B cell (primary cell): ENCODE measurements at regions not wholly inside any gene's neighbourhood (a gene's known extent, or its start where the extent isn't known, plus 50 kb on each side); places are given as distances from the start of the nearest gene placed in this dataset.

Experiments used
- ATAC-seq: fragments of 200-7000 bp; cut with Tn5 transposase; one replicate; pipeline ENCODE4 v1.10.0; 2021; ENCODE audit warnings: low read depth, mild to moderate bottlenecking, moderate number of reproducible peaks, moderate library complexity
- CTCF ChIA-PET: fragments of 350-600 bp; sonication (Branson Sonifier 250); formaldehyde crosslinking; loops from one replicate; lab custom pipeline; 2021; ENCODE audit warnings: antibody characterized with exemption, inconsistent platforms; lab: Charles Lee
- POLR2A ChIA-PET: fragments of 350-600 bp; sonication (Branson Sonifier 250); formaldehyde crosslinking; loops from one replicate; lab custom pipeline; 2021; ENCODE audit warnings: antibody characterized with exemption; lab: Charles Lee
- DNase-seq: peaks from one replicate; pipeline ENCODE4 v3.0.0; 2013
- H2AFZ ChIP-seq: 2 replicates; pipeline ENCODE4 v1.6.1; 2012; ENCODE audit warnings: mild to moderate bottlenecking, low read depth, low read length; ENCODE audit not compliant: insufficient read depth, poor library complexity, severe bottlenecking
- H3K27ac ChIP-seq, 2 donors: 1 replicate in 1 of 2; 2 replicates in 1 of 2; pipeline ENCODE4 v1.5.1; 2012 to 2013; ENCODE audit warnings: low read length in 2 of 2, mild to moderate bottlenecking in 2 of 2, moderate library complexity in 1 of 2
- H3K27me3 ChIP-seq, 4 experiments: fragments of 200-600 bp in 1 of 4; sonication (generic) in 1 of 4; replicated peaks in 1 of 4; 1 replicate in 2 of 4; 2 replicates in 2 of 4; pipeline versions ENCODE4 v1.6.1 to v1.7.0; 2013 to 2016; ENCODE audit warnings: low read length in 3 of 4, mild to moderate bottlenecking in 2 of 4, mixed read lengths in 1 of 4, moderate library complexity in 1 of 4; ENCODE audit not compliant: insufficient read depth in 4 of 4, control insufficient read depth in 3 of 4; ENCODE audit errors: control extremely low read depth in 1 of 4
- H3K36me3 ChIP-seq, 2 experiments: replicated peaks in 1 of 2; 1 replicate in 1 of 2; 2 replicates in 1 of 2; pipeline versions ENCODE4 v1.6.1 to v1.7.1; 2013; ENCODE audit warnings: low read length in 1 of 2; ENCODE audit not compliant: insufficient read depth in 2 of 2, control insufficient read depth in 1 of 2; ENCODE audit errors: control extremely low read depth in 1 of 2, extremely low read depth in 1 of 2
- H3K4me1 ChIP-seq, 2 donors: fragments of 200-600 bp in 1 of 2; sonication (generic) in 1 of 2; 1 replicate in 1 of 2; 2 replicates in 1 of 2; pipeline versions ENCODE4 v1.5.1 to v1.6.1; 2013 to 2017; ENCODE audit warnings: low read length in 2 of 2; ENCODE audit not compliant: control insufficient read depth in 2 of 2, insufficient read depth in 2 of 2
- H3K4me2 ChIP-seq: replicated peaks from 2 replicates; pipeline ENCODE3; 2012; ENCODE audit warnings: mild to moderate bottlenecking, low read depth, low read length; ENCODE audit not compliant: poor library complexity, severe bottlenecking
- H3K4me3 ChIP-seq, 5 experiments: fragments of 200-600 bp in 1 of 5; sonication (generic) in 1 of 5; 1 replicate in 3 of 5; 2 replicates in 2 of 5; pipeline versions ENCODE4 v1.5.1 to v1.7.0; 2011 to 2016; ENCODE audit warnings: low read length in 4 of 5, mild to moderate bottlenecking in 4 of 5, low read depth in 2 of 5, control low read depth in 1 of 5, moderate library complexity in 1 of 5; ENCODE audit not compliant: insufficient read depth in 1 of 5; ENCODE audit errors: control extremely low read depth in 1 of 5, extremely low read depth in 1 of 5
- H3K79me2 ChIP-seq: fragments of 200-600 bp; sonication (generic); one replicate; pipeline ENCODE4 v1.6.0; 2016; ENCODE audit warnings: low read length; ENCODE audit not compliant: control insufficient read depth, insufficient read depth
- H3K9ac ChIP-seq: fragments of 200-600 bp; sonication (generic); 2 replicates; pipeline ENCODE4 v1.6.1; 2017; ENCODE audit warnings: mild to moderate bottlenecking, low read length, moderate library complexity
- H3K9me3 ChIP-seq, 3 donors: one replicate each; pipeline versions ENCODE4 v1.6.1 to v1.7.1; 2013; ENCODE audit warnings: low read length in 2 of 3; ENCODE audit not compliant: control insufficient read depth in 2 of 3, insufficient read depth in 1 of 3; ENCODE audit errors: control extremely low read depth in 1 of 3
- H4K20me1 ChIP-seq: 2 replicates; pipeline ENCODE4 v1.6.0; 2012; ENCODE audit warnings: mild to moderate bottlenecking, low read length; ENCODE audit not compliant: insufficient read depth, control insufficient read depth, poor library complexity, severe bottlenecking
- H3K27ac Mint-ChIP-seq: one replicate; pipeline ENCODE4 v1.8.0; 2021; ENCODE audit warnings: mixed read lengths
- H3K27me3 Mint-ChIP-seq: one replicate; pipeline ENCODE4 v1.8.0; 2021; ENCODE audit warnings: mixed read lengths
- H3K4me1 Mint-ChIP-seq: one replicate; pipeline ENCODE4 v1.8.0; 2021; ENCODE audit warnings: mixed read lengths
- H3K4me3 Mint-ChIP-seq: one replicate; pipeline ENCODE4 v1.8.0; 2021; ENCODE audit warnings: mixed read lengths
- H3K9me3 Mint-ChIP-seq: one replicate; pipeline ENCODE4 v1.8.0; 2022; ENCODE audit warnings: mixed read lengths; ENCODE audit not compliant: insufficient read depth
- EZH2 ChIP-seq: IDR thresholded peaks from 2 replicates; pipeline ENCODE4 v1.6.1; 2012; ENCODE audit warnings: borderline replicate concordance, low read depth, mild to moderate bottlenecking, moderate library complexity, low read length; ENCODE audit not compliant: insufficient read depth, poor library complexity, severe bottlenecking
- WGBS: methylation state at CpG from one replicate; pipeline ENCODE4 v1.1.5; 2013; ENCODE audit warnings: missing lambda C conversion rate; ENCODE audit not compliant: insufficient coverage; 5-methylcytosine and 5-hydroxymethylcytosine counted together
- intact Hi-C: fragments of 100-400 bp; cut with micrococcal nuclease; formaldehyde crosslinking; loops from one replicate; pipeline ENCODE4 v1.10.0; 2022
- TF ChIP-seq, protein P1 (sequence below): fragments of 200-600 bp; IDR thresholded peaks from one replicate; pipeline ENCODE4 v1.8.0; 2022; ENCODE audit warnings: antibody characterized with exemption, mild to moderate bottlenecking

DNA sequence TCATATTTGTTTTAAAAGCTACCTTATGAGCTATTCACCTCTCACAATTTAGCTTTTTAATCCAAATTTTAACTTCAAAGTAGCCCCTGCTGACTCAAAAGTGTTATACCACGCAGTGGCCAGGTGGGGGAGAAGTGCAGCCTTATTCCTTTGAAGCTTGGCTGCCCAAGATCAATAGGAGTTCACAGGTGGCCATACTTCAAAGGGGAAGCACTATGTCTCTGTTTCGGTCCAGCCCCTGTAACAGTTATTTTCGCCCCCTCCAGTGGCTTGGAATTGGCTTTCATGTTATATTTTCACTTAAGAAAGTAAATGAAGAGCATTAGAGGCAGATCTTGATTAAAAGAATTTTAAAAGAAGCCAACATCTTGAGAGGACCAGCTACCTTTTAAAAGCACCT, 608.4 kb downstream of the EPHA7 start:
- WGBS: 0% methylated on average over 1 of the region's 3 CpGs
- H3K9me3 Mint-ChIP-seq: peaks cover 2% of the 10 kb centered on the region
- peak; percentile 1 for DNase-seq
- no peak overlapping the region for H3K4me3 Mint-ChIP-seq
- ChIA-PET POLR2A (no interaction called here), CTCF (interaction anchor here (0.7 kb wide), 1 partner anchor 10 kb away, joined by 3 read pairs; no protein-coding TSS in a partner anchor)
- H3K27ac ChIP-seq: no peak overlapping the region
- H3K27me3 Mint-ChIP-seq: no peaks in the 10 kb centered on the region
- intact Hi-C loops: no loop called here
- no peaks in the 10 kb centered on the region for H4K20me1 ChIP-seq
- no peaks in the 10 kb centered on the region for H3K9me3 ChIP-seq
- no peak for ATAC-seq
- no peaks in the 10 kb centered on the region for H3K4me1 ChIP-seq
- no peak overlapping the region for H3K4me2 ChIP-seq
- no peak overlapping the region for H2AFZ ChIP-seq
- H3K9ac ChIP-seq: no peak overlapping the region
- TF ChIP-seq EZH2: no peak
- TF ChIP-seq, protein P1, sequence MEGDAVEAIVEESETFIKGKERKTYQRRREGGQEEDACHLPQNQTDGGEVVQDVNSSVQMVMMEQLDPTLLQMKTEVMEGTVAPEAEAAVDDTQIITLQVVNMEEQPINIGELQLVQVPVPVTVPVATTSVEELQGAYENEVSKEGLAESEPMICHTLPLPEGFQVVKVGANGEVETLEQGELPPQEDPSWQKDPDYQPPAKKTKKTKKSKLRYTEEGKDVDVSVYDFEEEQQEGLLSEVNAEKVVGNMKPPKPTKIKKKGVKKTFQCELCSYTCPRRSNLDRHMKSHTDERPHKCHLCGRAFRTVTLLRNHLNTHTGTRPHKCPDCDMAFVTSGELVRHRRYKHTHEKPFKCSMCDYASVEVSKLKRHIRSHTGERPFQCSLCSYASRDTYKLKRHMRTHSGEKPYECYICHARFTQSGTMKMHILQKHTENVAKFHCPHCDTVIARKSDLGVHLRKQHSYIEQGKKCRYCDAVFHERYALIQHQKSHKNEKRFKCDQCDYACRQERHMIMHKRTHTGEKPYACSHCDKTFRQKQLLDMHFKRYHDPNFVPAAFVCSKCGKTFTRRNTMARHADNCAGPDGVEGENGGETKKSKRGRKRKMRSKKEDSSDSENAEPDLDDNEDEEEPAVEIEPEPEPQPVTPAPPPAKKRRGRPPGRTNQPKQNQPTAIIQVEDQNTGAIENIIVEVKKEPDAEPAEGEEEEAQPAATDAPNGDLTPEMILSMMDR: peak; percentile 20
- H3K27ac Mint-ChIP-seq: no peak overlapping the region
- no peak overlapping the region for H3K4me3 ChIP-seq
- H3K36me3 ChIP-seq: no peaks in the 10 kb centered on the region
- no peaks in the 10 kb centered on the region for H3K4me1 Mint-ChIP-seq
- no peaks in the 10 kb centered on the region for H3K27me3 ChIP-seq
- no peaks in the 10 kb centered on the region for H3K79me2 ChIP-seq

DNA sequence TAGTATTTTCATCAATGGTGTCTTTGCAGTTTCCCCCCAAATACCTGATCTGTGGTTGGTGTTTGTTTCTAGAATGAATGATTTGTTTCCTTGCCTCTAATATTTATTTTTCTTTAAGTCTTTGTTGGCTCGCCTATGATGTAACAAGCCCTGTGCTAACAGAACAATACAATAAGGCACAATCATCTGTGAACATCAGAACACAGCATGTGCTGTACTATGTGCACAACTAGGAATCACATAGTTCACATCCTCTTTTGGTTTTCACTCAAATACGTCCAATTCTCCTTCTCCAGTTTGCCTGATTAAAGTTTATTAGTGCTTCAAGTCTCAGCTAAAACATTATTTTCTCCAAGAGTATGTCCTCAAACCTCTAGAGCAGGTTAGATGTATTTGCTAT, 613.1 kb downstream of the EPHA7 start:
- ATAC-seq: no peak
- H3K27me3 ChIP-seq: no peaks in the 10 kb centered on the region
- no peaks in the 10 kb centered on the region for H4K20me1 ChIP-seq
- no peak overlapping the region for H3K27ac ChIP-seq
- H3K4me3 Mint-ChIP-seq: no peak overlapping the region
- intact Hi-C loops: no loop called here
- ChIA-PET CTCF (no interaction called here), POLR2A (no interaction called here)
- H3K36me3 ChIP-seq: no peaks in the 10 kb centered on the region
- H3K9ac ChIP-seq: no peak overlapping the region
- WGBS: no CpG with 5 or more reads among the region's 2 CpGs
- H3K4me1 ChIP-seq: no peaks in the 10 kb centered on the region
- H3K79me2 ChIP-seq: no peaks in the 10 kb centered on the region
- H3K4me1 Mint-ChIP-seq: no peaks in the 10 kb centered on the region
- no peak overlapping the region for H3K4me2 ChIP-seq
- DNase-seq: no peak
- TF ChIP-seq, protein P1: no peak
- TF ChIP-seq EZH2: no peak
- peaks cover 3% of the 10 kb centered on the region for H3K9me3 Mint-ChIP-seq
- no peaks in the 10 kb centered on the region for H3K9me3 ChIP-seq
- no peak overlapping the region for H2AFZ ChIP-seq
- no peak overlapping the region for H3K27ac Mint-ChIP-seq
- no peak overlapping the region for H3K4me3 ChIP-seq
- no peaks in the 10 kb centered on the region for H3K27me3 Mint-ChIP-seq
